CD4-positive, alpha-beta T cell treated with Interleukin-2 at 100 ng/mL for 4 hours (primary cell): ENCODE measurements at regions not wholly inside any gene's neighbourhood (a gene's known extent, or its start where the extent isn't known, plus 50 kb on each side); places are given as distances from the start of the nearest gene placed in this dataset.

ENCODE experiments used
- DNase-seq: peaks from one replicate; pipeline ENCODE4 v3.0.0-alpha.2; 2020; ENCODE audit warnings: low spot score

DNA sequence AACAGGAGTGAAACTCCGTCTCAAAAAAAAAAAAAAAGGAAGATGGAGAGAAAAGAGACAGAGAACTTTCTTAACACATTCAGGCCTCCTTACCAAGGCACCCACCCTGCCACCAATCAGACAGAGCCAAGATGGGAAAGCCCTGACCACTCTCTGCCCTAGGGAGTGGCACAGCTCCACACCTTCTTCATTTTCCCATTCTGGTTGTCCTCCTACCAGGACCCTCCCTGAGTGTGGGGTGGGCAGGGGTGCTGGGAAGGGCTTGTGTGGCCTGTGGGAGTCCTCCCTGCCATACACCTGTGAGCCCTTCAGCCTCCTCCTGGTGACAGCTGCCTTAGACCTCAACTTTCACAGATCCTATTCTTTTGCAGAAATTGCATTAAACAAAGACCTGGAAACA is 513.6 kb downstream of the BCL11B start:
- DNase-seq: no peak

DNA sequence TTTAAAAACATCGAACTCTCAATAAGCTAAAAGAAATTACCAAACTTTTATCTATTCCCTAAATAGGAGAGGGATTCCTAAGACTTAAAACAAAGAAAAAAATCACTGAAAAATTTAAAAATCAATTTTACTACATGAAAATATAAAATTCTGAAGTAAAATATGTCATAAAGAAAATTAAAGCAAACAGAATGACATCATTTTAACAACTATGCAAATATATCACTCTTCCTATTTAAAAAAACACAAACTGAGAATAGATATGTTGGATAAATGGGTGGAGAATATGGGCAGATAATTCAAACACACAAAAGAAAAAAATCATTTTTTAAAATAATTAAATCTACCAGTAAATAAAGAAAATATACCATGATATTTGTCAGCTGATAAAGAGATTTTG is 510.0 kb downstream of the BCL11B start:
- no peak for DNase-seq

DNA sequence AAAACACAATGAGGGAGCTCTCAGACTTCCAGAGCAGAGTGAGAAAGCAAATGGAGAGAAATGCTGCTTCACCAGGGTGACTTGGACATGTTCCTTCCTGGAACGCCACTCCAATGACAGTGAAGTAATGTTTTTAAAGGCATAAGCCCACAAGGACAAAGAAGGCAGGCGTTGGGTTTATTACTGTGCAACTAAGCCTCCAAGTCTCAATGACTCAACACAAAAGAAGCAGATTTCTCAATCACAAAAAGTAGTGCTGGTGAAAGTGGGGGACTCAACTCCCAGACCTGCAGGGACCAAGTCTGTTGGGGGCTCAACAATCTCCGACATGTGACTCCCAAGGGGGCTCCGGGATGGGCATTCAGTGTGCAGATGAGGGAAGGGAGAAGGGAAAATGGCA is 505.2 kb downstream of the BCL11B start:
- DNase-seq: no peak

DNA sequence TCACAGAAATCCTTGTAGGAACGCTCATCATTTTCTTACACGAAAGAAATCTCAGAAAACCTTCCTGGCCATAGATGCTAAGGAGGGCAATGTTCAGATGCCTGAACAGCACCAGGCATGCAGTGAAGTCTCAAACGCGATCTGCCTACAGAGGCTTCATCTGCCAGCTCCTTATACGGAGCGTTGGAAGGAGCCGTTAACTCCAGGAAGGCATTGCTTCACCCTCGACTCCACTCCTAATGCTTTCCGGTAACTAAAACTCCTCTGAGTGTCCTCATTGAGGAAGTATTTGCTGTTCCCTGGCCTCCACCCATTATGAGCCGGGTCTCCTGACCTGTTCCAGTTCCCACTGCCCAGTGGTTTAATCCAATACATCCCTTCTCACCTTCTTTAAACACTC is 502.7 kb downstream of the BCL11B start:
- no peak for DNase-seq

DNA sequence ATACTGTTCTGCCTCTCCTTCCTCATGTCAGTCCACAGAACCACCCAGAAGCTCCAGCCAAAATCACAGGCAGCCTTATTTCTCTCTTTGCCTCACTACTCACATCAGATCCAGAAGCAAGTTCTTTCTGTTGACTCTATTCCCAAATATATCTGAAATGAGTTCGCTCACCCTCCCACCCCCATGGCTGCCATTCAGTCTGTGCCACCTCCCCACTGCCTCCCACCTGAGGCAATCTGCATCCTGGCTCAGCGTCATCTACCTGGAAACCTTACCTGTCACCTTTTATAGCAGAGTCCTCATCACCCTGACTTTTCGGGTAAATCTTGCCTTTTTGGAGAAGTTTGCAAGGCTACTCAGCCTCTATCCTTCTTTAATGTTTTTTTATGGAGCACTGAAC is 501.8 kb downstream of the BCL11B start:
- no peak for DNase-seq

DNA sequence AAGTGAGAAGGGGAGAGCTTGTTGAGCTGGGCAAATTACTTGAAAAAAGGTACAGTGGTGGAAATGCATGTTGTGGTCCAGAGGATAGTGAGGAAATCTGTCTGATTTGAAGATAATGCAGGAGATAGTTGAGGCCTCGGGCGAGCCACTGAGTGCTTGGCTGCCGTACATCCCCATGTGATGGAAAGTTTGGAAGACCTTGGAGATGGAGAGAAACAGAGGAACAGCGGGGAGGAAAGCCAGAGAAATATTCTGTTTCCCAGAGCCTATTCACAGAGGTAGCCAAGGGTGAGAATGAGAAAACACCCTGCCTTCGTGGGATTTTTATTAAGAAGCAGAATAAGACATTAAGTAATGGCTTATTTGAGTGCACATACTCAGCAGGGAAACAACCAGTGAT is 498.2 kb downstream of the BCL11B start:
- no peak for DNase-seq

DNA sequence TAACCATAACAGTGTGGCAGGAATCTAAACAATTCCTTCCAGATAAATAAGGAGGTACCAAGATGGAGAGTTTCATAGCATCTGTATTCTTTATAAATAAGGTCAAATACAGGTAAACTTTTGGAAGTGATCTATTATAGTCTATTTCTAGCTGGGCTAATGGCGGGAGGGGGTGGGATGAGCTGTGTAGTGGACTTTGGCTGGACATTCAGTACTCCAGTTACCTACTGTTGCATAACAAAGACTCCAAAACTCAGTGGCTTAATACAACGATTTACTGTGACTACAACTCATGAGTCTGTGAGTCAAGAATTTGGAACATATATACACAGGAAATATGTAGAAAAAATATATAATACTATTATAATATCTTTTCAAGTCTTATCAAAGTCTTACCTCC is 496.1 kb downstream of the BCL11B start:
- no peak for DNase-seq

DNA sequence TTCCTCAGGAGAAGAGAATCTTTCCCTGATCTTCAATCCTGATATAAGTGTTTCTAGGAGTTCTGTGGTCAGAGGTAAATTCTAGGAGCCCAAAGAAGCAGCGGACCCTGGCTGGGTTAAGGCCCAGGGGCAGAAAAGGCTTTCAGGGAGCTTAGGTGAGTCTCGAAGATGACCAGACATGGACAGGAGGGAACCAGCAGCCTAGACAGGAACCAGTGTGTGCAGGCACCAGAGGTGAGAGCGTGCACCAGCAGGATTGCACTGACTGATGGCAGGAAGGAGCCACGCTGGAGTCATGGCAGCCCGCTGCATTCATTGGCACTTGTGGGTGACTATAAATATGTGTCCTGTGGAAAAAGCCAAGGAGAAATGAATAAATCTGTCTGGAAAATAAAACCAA is 489.9 kb downstream of the BCL11B start:
- no peak for DNase-seq

DNA sequence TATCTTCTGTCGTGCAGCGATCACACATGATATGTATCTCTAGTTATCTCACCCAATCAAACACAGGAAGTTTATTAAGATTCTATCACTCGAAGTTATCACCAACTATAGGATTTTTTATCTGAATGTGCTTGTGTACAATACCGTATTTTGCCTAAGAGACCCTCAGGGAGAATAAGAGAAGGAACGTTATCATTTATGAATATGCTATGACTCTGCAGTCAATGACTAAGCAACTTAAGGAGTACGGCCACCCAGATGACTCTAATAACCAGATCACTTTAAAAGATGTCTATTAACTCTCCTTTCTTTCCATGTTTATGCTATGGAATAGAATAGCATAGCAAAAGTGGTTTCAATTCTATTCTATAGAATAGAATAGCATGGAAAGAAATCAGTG is 486.4 kb downstream of the BCL11B start:
- DNase-seq: no peak

DNA sequence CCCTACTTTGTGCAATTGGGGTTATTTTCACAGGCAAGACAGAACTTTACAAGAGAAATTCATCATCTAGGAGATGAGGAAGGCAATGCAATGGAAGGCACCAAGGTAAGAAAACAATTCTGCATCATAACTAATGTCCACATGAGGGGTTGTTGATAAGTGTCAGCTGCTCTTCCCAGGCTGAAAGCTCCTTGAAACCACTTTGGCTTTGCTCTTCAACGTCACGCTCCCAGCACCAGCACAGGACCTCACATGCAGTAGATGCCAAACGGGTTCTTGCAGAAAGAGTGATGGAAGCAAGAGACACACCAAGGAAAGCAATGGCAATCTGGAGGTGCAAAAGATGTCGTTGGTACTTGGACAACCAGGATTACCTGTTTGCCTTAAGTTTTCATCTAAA is 485.5 kb downstream of the BCL11B start:
- DNase-seq: no peak

DNA sequence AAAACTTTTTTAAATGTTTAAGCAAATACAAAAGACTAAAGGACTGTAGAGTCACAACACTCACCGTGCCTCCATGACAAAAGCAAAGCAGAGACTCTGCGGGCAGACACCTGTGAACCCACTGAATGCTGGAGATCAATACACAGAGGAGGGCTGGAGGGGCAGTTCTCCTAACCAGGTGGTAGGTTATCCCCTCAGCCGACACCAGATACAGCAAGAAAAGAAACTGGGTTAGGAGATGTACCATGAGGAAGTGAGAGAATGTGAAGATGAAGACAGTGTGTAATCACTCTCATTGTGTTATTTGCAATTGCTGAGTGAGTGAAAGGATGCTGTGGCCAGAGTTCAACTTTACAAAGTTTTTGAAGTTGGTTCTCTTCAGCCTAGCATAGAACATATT is 480.3 kb downstream of the BCL11B start:
- DNase-seq: no peak

DNA sequence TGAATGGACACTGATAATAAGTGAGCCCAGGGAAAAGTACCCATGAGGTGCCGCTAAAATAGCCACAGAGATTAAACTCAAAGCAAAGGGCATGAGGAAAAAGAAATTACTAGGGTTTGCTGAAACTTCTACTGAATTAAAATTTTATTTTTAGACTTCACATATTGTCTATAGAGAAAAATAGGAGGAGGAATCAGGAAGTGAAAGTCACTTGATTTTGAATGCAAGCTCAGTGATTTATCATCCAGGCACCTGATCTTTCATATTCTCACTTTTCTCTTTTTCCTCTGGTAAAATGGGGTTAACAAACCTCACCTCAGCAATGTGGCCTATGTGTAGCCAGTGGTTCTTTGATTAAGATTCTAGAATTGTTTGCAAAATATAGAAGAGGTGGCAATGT is 479.8 kb downstream of the BCL11B start:
- DNase-seq: no peak

DNA sequence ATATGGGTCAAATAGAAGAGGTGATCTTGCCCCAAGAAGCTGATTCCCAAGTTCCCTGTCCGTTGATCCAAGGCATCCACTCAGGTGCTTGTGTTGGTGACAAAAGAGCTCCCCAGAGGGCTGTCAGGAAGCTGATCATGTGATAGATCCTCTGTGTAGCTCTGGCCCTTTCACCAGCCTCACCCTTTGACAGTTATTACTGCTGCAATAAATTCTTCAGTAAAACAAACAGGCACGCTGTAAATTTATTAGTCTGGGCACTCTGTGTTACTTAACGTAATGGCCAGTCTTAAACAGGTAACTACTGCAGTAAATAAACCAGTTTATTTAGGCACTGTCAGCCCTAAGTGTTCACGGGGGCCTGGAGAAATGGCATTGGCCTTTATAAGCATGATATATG is 473.9 kb downstream of the BCL11B start:
- no peak for DNase-seq

DNA sequence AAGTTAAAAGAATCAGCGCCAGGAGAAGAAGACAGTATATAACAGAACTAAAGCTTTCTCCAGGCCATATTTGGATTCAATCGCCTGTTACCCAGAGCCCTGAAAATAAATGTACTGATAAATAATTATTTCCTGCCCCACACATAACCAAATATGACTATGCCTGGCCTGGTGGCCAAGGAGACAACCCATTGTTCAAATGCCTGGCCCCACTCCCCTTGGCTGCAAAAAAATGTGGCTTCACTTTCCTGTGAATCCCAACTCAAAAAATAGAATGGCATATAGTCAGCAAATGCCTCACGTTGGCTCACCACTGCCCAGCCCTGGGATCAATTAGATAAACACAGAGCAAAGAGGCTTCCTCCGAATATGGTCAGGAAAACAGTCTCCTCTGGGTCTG is 472.1 kb downstream of the BCL11B start:
- DNase-seq: no peak

DNA sequence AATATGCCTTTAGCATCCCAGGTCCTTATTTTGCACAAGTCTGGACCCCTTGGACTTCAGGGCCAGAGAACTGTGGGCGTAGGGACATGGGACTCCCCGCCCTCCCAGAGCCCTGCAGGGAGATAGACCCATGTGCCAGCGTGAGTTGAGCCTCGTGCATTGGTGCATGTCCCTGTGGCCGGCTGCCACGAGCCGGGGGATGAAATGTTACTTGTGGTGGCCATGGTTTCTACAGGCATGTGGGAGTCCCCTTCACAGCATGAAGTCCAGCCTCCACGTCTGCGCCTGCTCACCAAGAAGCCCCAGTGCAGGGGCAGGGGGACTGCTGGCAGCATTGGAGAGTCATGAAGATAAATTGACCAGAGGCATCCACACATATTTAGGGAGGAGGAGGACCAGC is 470.0 kb downstream of the BCL11B start:
- no peak for DNase-seq

DNA sequence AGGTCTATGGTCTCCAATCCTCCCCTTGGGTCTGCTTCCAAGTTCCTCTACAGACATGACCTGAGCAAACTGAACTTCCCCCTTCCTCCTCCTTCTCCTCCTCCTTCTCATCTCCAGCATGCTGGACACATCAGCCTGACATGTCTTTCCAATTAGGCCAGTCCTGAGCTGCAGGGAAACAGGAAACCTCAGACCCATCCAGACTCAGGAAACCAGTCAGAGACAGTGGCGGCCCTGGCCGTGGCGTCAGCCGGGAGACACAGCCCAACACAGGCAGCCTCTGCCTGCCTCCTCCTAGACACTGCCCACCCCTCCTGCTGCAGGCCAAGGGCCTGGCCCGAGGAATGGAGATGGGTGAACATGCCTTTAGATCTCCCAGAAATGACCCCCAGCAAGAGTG is 468.8 kb downstream of the BCL11B start:
- no peak for DNase-seq

DNA sequence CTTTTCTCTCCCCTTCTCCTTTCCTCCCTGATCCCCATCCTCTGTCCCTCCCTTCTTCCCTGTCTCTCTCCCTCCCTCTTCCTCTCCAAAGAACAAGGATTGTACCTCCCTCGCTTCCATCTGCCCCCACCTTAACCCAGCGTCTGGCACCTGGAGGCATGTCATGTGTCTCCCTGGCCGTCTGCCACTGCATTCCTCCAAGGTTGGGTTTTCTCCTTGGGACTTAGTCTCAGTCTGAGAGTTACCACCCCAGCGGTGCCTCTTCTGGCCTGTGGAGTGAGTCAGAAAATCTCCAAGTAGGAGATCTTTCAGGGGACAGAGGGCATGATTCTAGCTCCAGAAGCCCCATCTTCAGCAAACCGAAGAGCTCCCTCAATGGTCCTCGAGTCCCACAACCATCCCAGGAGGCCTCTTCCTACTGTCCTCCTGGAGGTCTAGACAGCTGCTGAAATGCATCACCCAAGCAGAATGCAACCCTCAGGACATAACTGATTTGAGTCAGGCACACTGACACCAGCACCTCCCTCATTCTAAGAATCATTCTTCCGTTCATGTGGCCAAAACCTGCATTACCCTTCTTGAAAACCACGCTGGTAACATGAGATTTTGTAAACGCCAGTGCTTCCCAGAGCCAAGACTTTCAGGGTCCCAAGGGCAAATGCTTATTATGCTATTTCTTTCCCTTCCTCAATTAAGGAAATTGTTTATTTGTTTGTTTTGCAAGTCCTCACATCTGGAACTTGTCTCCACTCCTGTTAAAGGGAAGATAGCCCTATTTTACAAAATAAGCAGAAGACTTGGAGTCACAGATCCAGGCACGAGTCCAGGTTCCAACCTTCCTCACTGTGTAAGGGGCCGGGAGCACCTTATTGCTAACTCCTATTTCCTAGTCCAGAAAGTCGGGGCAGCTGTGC is 463.2 kb downstream of the BCL11B start:
- DNase-seq: no peak

DNA sequence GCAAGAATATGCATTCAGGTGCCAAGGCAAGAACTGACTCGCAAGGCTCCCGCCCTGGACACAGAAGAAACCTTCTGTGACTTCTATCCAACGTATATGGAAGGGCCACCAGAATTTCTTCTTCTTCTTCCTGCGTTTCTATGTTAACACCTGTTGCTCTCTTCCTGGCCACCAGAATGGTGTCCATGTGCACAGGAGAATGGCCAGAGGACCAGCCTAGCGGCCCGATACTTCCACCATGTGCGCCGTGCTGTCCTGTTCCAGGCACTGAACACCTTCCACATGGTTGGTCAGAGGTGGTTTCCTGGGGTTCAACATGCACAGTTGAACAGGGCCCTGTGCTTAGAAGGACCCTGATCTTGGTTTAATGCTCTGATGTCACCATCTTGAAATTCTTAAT is 455.8 kb downstream of the BCL11B start:
- DNase-seq: no peak

DNA sequence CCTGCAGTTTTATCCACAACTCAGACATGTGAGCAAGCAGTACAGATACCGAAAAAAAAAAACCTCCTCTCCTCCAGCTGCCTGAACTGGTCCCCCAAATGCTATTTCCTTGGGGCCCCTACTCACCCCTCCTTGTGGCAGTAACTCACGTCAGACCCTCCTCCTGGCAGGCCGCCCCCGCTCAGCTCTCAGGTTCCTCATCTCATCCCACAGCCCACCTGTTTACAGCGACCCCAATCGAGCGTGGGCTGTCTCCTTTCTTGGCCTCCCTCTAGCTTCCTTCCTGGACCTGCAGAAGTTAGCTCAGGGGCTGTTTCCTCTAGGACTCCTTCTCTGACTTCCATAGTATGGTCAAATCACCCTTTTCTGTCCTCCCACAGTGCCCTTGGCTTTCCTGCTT is 455.3 kb downstream of the BCL11B start:
- DNase-seq: no peak

DNA sequence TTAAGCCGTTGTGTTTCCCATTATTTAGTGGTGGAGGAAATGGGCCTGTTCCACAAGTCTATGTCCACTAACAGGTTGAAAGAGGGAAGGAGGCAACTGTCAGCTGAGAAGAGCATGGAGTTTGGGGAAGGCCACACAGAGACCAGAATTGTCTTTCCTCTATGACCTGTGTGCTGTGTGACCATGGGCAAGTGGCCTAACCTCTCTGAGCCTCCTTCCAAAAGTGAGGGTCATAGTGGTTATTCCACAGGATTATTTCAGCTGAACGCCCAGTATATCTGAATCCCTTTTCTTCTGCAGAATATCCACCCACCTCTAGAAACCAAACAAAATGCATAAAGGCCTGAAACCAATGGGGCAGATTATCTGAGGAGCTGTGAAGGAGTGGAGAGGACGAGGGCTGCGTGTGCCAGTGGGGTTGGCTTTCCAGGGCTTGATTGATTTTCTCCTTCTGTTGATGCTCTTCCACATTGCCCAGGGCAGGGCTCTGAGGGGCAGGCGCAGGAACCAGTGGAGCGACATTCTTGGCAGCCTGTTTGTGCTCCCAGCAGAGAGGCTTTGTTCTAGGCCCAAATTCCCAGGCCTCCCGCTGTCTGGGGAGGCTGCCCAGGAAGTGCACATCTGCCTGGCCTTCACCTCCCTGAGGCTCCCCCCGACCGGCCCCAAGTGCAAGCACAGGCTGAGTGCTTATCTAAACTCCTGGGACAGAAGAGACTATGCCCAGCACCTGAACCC is 452.7 kb downstream of the BCL11B start:
- no peak for DNase-seq

DNA sequence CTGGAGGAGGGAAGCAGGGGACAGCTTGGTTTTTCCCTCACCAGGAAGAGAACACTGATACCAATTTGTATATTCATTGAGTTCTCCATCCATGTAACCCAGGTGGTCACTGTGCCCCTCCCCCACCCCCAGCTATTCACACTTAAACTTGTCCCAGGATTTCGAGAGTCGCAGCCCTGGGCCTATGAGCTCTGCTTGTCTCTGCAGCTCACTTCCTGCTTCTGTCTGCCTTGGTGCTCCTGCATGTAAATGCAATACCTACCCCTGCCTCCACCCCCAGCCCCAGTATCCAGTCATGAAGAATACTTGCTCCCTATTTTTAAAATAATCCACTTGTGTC is 452.2 kb downstream of the BCL11B start:
- no peak for DNase-seq

DNA sequence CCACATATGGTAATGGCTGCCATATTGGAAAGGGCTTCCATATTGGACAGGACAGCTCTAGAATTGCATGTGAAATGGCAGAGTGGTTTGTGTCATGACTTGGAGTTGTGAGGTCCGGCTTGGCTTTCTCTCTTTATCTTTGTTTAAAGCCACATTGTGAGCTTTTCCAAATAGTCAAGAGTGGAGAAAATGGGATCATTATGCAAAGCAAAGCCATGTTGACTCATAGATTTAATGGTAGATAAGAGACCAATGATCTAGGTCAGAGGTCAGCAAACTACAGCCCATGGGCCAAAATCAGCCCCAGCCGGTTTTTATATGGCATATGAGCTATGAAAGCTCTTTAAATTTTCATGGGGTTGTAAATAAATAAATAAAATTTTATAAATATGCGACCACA is 449.1 kb downstream of the BCL11B start:
- DNase-seq: no peak

DNA sequence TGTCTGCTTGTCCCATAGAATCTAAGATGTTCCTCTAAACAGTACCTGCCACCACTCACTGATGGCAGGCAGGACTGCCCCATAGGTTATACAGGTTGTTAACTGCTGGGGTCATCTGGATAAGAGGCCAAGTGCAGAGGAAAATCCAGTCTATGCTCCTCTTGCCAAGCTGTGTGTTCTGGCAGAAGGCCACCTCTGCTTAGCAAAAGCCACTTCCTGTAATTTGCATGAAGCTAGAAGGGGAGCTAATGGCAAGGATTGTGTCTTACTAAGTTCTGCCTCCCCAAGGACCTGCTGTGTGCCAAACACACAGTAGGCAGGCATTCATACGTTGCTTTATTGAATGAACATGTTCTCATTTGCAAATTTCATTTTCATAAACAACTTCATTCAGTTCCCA is 445.4 kb downstream of the BCL11B start:
- no peak for DNase-seq

DNA sequence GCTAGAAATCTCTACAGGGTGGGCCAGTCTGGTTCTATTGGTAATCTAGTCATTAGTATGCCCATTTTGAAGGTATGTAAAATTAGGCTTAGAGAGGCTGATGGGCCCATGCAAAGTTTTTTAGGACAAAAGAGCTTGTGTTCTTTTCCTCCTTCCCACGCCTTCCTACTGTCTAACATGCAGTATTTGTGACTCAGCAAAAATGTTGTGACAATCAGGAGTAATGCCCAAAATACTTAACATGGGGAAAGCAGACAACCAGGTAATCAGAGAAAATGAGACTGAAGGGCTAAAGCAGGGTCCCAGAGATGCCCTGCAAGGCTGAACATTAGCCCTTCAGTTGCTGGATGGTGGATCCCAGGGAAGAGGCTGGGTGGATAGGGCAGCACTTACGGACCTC is 437.9 kb downstream of the BCL11B start:
- no peak for DNase-seq
